HepG2 (cell line): ENCODE measurements at regions not wholly inside any gene's neighbourhood (a gene's known extent, or its start where the extent isn't known, plus 50 kb on each side); places are given as distances from the start of the nearest gene placed in this dataset.

Experiments
- ATAC-seq: fragments of 200-7000 bp; cut with Tn5 transposase; 3 replicates; pipeline ENCODE4 v1.9.1; 2020; ENCODE audit warnings: mild to moderate bottlenecking, moderate library complexity
- BruUV-seq: library from RNA; stranded (reverse); fragments of 400-500 nt; replicated peaks from 2 replicates; lab custom pipeline; 2021; lab: Mats Ljungman, UMichigan
- CTCF ChIA-PET: fragments of 300-600 bp; formaldehyde crosslinking; extraction: SDS; loops from one replicate; lab custom pipeline; 2021; ENCODE audit warnings: low total read pairs, inconsistent platforms, low intra/inter-chr PET ratio; lab: Yijun Ruan, JAX
- POLR2A ChIA-PET: fragments of 350-600 bp; sonication (Branson Sonifier 250); formaldehyde crosslinking; loops from one replicate; lab custom pipeline; 2020; ENCODE audit warnings: antibody characterized with exemption, inconsistent platforms; lab: Yijun Ruan, JAX
- DNase-seq: peaks from one replicate; pipeline ENCODE4 v3.0.0-alpha.2; 2015; ENCODE audit warnings: low spot score
- FAIRE-seq: peaks from 3 replicates; lab custom pipeline; 2011; peaks lifted over from hg19 to GRCh38; lab: Jason Lieb, UNC
- H2AFZ ChIP-seq: one replicate; pipeline ENCODE4 v1.6.1; 2011; ENCODE audit warnings: low read length, inconsistent platforms
- H3K27ac ChIP-seq: fragments of 300-600 bp; 3 replicates; pipeline ENCODE4 v1.8.0; 2011; ENCODE audit warnings: mixed run types, mild to moderate bottlenecking, mixed read lengths, low read length, inconsistent platforms; ENCODE audit not compliant: insufficient read depth; ENCODE audit errors: extremely low read length
- H3K27me3 ChIP-seq, 2 experiments: fragments of 200-600 bp in 1 of 2; 2 replicates in 1 of 2; 3 replicates in 1 of 2; pipeline versions ENCODE4 v1.6.0 to v1.8.0; 2011; ENCODE audit warnings: low read length in 2 of 2, mild to moderate bottlenecking in 2 of 2, moderate library complexity in 2 of 2, inconsistent platforms in 1 of 2; ENCODE audit not compliant: insufficient read depth in 2 of 2, control insufficient read depth in 1 of 2
- H3K36me3 ChIP-seq, 2 experiments: fragments of 200-600 bp in 1 of 2; replicated peaks in 1 of 2; 2 replicates in 1 of 2; 3 replicates in 1 of 2; pipeline versions ENCODE4 v1.5.1 to v1.8.0; 2011; ENCODE audit warnings: low read length in 2 of 2, inconsistent platforms in 1 of 2; ENCODE audit not compliant: insufficient read depth in 2 of 2, control insufficient read depth in 1 of 2
- H3K4me1 ChIP-seq: 2 replicates; pipeline ENCODE4 v1.5.1; 2012; ENCODE audit warnings: low read length, inconsistent platforms; ENCODE audit not compliant: insufficient read depth
- H3K4me2 ChIP-seq: 2 replicates; pipeline ENCODE4 v1.6.0; 2011; ENCODE audit warnings: low read depth, low read length, inconsistent platforms
- H3K4me3 ChIP-seq, 3 experiments: fragments of 200-600 bp in 1 of 3; sonication (generic), shearing (Covaris generic) in 1 of 3; replicated peaks in 1 of 3; 2 replicates each; pipeline ENCODE4 v1.5.1; 2011 to 2016; ENCODE audit warnings: low read length in 3 of 3, inconsistent platforms in 2 of 3, low read depth in 2 of 3, mild to moderate bottlenecking in 2 of 3, control low read depth in 1 of 3, mixed read lengths in 1 of 3; ENCODE audit not compliant: insufficient read depth in 1 of 3
- H3K79me2 ChIP-seq: one replicate; pipeline ENCODE4 v1.6.1; 2011; ENCODE audit warnings: low read length, inconsistent platforms; ENCODE audit not compliant: insufficient read depth
- H3K9ac ChIP-seq: 2 replicates; pipeline ENCODE4 v1.6.0; 2011; ENCODE audit warnings: mild to moderate bottlenecking, low read depth, low read length, inconsistent platforms; ENCODE audit not compliant: insufficient read depth
- H3K9me3 ChIP-seq: 2 replicates; pipeline ENCODE4 v1.5.1; 2012; ENCODE audit warnings: mild to moderate bottlenecking, low read length
- H4K20me1 ChIP-seq: 2 replicates; pipeline ENCODE4 v1.6.0; 2011; ENCODE audit warnings: inconsistent platforms, mild to moderate bottlenecking, low read length, moderate library complexity; ENCODE audit not compliant: insufficient read depth
- EHMT2 ChIP-seq: fragments of 200-600 bp; sonication (generic); IDR thresholded peaks from 2 replicates; pipeline ENCODE4 v1.7.0; 2017; ENCODE audit warnings: antibody characterized with exemption, low read depth, low read length, borderline replicate concordance
- ELF1 ChIP-seq: sonication (generic); formaldehyde crosslinking; IDR thresholded peaks from 2 replicates; pipeline ENCODE4 v1.4.0; 2020; ENCODE audit warnings: missing genetic modification reagents
- GPN1 ChIP-seq: sonication (generic); formaldehyde crosslinking; IDR thresholded peaks from 2 replicates; pipeline ENCODE4 v1.5.1; 2020; ENCODE audit warnings: missing genetic modification reagents, borderline replicate concordance
- HCFC1 ChIP-seq: fragments of 150-350 bp; IDR thresholded peaks from 2 replicates; pipeline ENCODE4 v1.6.1; 2014; ENCODE audit warnings: low read depth, low read length
- HDAC1 ChIP-seq: sonication (generic); formaldehyde crosslinking; IDR thresholded peaks from 2 replicates; pipeline ENCODE4 v1.5.1; 2020; ENCODE audit warnings: mild to moderate bottlenecking, missing genetic modification reagents
- JUND ChIP-seq: sonication (generic); formaldehyde crosslinking; IDR thresholded peaks from 2 replicates; pipeline ENCODE4 v1.8.0; 2022; ENCODE audit warnings: mild to moderate bottlenecking, missing genetic modification reagents
- MIXL1 ChIP-seq: IDR thresholded peaks from 2 replicates; pipeline ENCODE4 v1.6.1; 2016
- PAX8 ChIP-seq: sonication (generic); formaldehyde crosslinking; IDR thresholded peaks from 2 replicates; pipeline ENCODE4 v1.8.0; 2022; ENCODE audit warnings: mild to moderate bottlenecking, missing genetic modification reagents, borderline replicate concordance
- RBM22 ChIP-seq: fragments of 200-400 bp; formaldehyde crosslinking; optimal IDR thresholded peaks from 2 replicates; pipeline ENCODE3; 2017; ENCODE audit warnings: mild to moderate bottlenecking, low read length, moderate library complexity
- RNF2 ChIP-seq: fragments of 450-650 bp; conservative IDR thresholded peaks from 2 replicates; pipeline ENCODE4 v1.6.1; 2016; ENCODE audit warnings: low read depth
- SETDB1 ChIP-seq: sonication (generic); formaldehyde crosslinking; IDR thresholded peaks from 2 replicates; pipeline ENCODE4 v1.5.1; 2020; ENCODE audit warnings: missing genetic modification reagents, mild to moderate bottlenecking, borderline replicate concordance
- SMAD9 ChIP-seq: sonication (generic); formaldehyde crosslinking; IDR thresholded peaks from 2 replicates; pipeline ENCODE4 v1.5.1; 2020; ENCODE audit warnings: mild to moderate bottlenecking, missing genetic modification reagents
- SMC3 ChIP-seq: IDR thresholded peaks from 2 replicates; pipeline ENCODE4 v1.6.1; 2011; ENCODE audit warnings: low read length, improper control_type of control experiment
- ZC3H4 ChIP-seq: sonication (generic); formaldehyde crosslinking; IDR thresholded peaks from 2 replicates; pipeline ENCODE4 v1.4.0; 2020; ENCODE audit warnings: missing genetic modification reagents, borderline replicate concordance
- ZNF20 ChIP-seq: sonication (generic); formaldehyde crosslinking; IDR thresholded peaks from 2 replicates; pipeline ENCODE4 v1.4.0; 2020; ENCODE audit warnings: mild to moderate bottlenecking, moderate library complexity, missing genetic modification reagents
- ZSCAN20 ChIP-seq: sonication (generic); formaldehyde crosslinking; IDR thresholded peaks from 2 replicates; pipeline ENCODE4 v1.4.0; 2020; ENCODE audit warnings: missing genetic modification reagents, mild to moderate bottlenecking, borderline replicate concordance
- WGBS: methylation state at CpG from one replicate; pipeline ENCODE4 v1.1.6; 2017; ENCODE audit warnings: low lambda C conversion rate; 5-methylcytosine and 5-hydroxymethylcytosine counted together
- in situ Hi-C: cut with HindIII; loops from 2 replicates; pipeline ENCODE4 v1.10.0; 2017; ENCODE audit warnings: low pct_unique_long_range_greater_than_20kb; ENCODE audit not compliant: extremely low pct_ligation_motif_present
- intact Hi-C: fragments of 100-400 bp; cut with micrococcal nuclease; formaldehyde crosslinking; loops from one replicate; pipeline ENCODE4 v1.10.0; 2022; ENCODE audit not compliant: unreplicated experiment

DNA sequence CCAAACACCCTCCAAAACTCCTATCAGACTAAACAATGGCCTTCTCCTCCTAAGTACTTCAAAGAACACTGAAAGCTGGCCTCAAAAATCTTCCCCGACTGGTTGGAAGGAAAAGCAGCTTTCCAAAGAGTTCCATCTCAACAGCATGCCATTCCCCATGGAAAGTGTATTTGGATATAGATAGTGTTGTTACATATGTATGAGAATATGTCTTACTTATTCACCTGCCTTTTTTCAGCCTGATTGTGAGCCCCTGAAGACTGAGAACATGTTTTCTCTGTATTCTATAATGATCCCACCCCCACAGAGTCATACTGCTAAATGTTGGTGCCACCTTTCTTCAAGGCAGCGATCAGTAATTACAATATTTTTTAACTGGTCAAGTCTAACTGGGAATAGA lies 185.4 kb upstream of the G2E3 start:
- Histone ChIP-seq H3K9ac (no peak overlapping the region), H3K9me3 (no peaks in the 10 kb centered on the region), H3K4me1 (no peaks in the 10 kb centered on the region), H3K4me2 (no peak overlapping the region), H3K36me3 (no peaks in the 10 kb centered on the region), H3K27me3 (no peaks in the 10 kb centered on the region), H3K4me3 (no peak overlapping the region), H3K79me2 (no peaks in the 10 kb centered on the region), H3K27ac (no peak overlapping the region), H4K20me1 (no peaks in the 10 kb centered on the region), H2AFZ (no peak overlapping the region)
- DNase-seq = no peak
- ChIA-PET POLR2A (no interaction called here), CTCF (no interaction called here)
- intact Hi-C loops (no loop called here), in situ Hi-C loops (loop anchor here (10.0 kb wide), 1 partner anchor 151 kb away; no protein-coding TSS in a partner anchor)
- no peak for ATAC-seq
- FAIRE-seq = no peak
- no TSS peak for BruUV-seq
- TF ChIP-seq EHMT2 = no peak
- no peak for TF ChIP-seq MIXL1 (CRISPR knock-in tag)
- no peak for TF ChIP-seq RNF2
- TF ChIP-seq ZSCAN20 (CRISPR knock-in tag) = no peak
- TF ChIP-seq ZNF20 (CRISPR knock-in tag) = no peak
- no peak for TF ChIP-seq PAX8 (CRISPR knock-in tag)
- TF ChIP-seq SMAD9 (CRISPR knock-in tag) = no peak
- TF ChIP-seq ELF1 (CRISPR knock-in tag) = no peak
- TF ChIP-seq RBM22 = no peak
- TF ChIP-seq GPN1 = no peak
- no peak for TF ChIP-seq ZC3H4 (CRISPR knock-in tag)
- no peak for TF ChIP-seq JUND (CRISPR knock-in tag)
- no peak for TF ChIP-seq SMC3
- no peak for TF ChIP-seq SETDB1 (CRISPR knock-in tag)
- no peak for TF ChIP-seq HDAC1 (CRISPR knock-in tag)
- no peak for TF ChIP-seq HCFC1
- WGBS = 21% methylated on average over 2 of the region's 2 CpGs
